DND-41 (cell line): ENCODE measurements at regions not wholly inside any gene's neighbourhood (a gene's known extent, or its start where the extent isn't known, plus 50 kb on each side); places are given as distances from the start of the nearest gene placed in this dataset.

Experiments used
- ATAC-seq: fragments of 200-7000 bp; cut with Tn5 transposase; 3 replicates; pipeline ENCODE4 v1.9.1; 2021; ENCODE audit warnings: low read depth; ENCODE audit not compliant: insufficient read depth
- DNase-seq: peaks from one replicate; pipeline ENCODE4 v3.0.0-alpha.2; 2020
- H2AFZ ChIP-seq: 2 replicates; pipeline ENCODE4 v1.6.0; 2012; ENCODE audit warnings: low read depth, low read length
- H3K27ac ChIP-seq: 2 replicates; pipeline ENCODE4 v1.5.1; 2012; ENCODE audit warnings: low read length, inconsistent platforms
- H3K27me3 ChIP-seq: fragments of 200-600 bp; sonication (generic); 2 replicates; pipeline ENCODE4 v1.6.0; 2012; ENCODE audit warnings: low read length, mild to moderate bottlenecking, inconsistent platforms; ENCODE audit not compliant: insufficient read depth, poor library complexity
- H3K36me3 ChIP-seq: 2 replicates; pipeline ENCODE4 v1.5.1; 2012; ENCODE audit warnings: low read length, inconsistent platforms; ENCODE audit not compliant: insufficient read depth
- H3K4me1 ChIP-seq: 2 replicates; pipeline ENCODE4 v1.5.1; 2012; ENCODE audit warnings: mild to moderate bottlenecking, low read length; ENCODE audit not compliant: insufficient read depth
- H3K4me2 ChIP-seq: 2 replicates; pipeline ENCODE4 v1.6.0; 2012; ENCODE audit warnings: mild to moderate bottlenecking, moderate library complexity, low read length, inconsistent platforms; ENCODE audit not compliant: insufficient read depth
- H3K4me3 ChIP-seq, 2 experiments: fragments of 200-600 bp in 1 of 2; shearing (Covaris generic) in 1 of 2; 2 replicates each; pipeline ENCODE4 v1.5.1; 2012 to 2016; ENCODE audit warnings: inconsistent platforms in 2 of 2, low read length in 2 of 2, mild to moderate bottlenecking in 2 of 2, low read depth in 1 of 2, moderate library complexity in 1 of 2
- H3K79me2 ChIP-seq: 2 replicates; pipeline ENCODE4 v1.6.0; 2012; ENCODE audit warnings: low read length, inconsistent platforms; ENCODE audit not compliant: insufficient read depth
- H3K9ac ChIP-seq: 2 replicates; pipeline ENCODE4 v1.6.0; 2012; ENCODE audit warnings: low read depth, mild to moderate bottlenecking, inconsistent platforms, low read length, moderate library complexity
- H3K9me3 ChIP-seq: 2 replicates; pipeline ENCODE4 v1.5.1; 2012; ENCODE audit warnings: low read length, moderate library complexity, mild to moderate bottlenecking, inconsistent platforms; ENCODE audit not compliant: insufficient read depth, severe bottlenecking
- H4K20me1 ChIP-seq: 2 replicates; pipeline ENCODE4 v1.6.0; 2012; ENCODE audit warnings: low read length; ENCODE audit not compliant: insufficient read depth
- CTCF ChIP-seq: IDR thresholded peaks from 2 replicates; pipeline ENCODE4 v1.5.1; 2012; ENCODE audit warnings: borderline replicate concordance, low read length, moderate library complexity, mild to moderate bottlenecking; ENCODE audit not compliant: poor library complexity, severe bottlenecking; ENCODE audit errors: extremely low read depth
- EZH2 ChIP-seq: IDR thresholded peaks from 3 replicates; pipeline ENCODE4 v1.6.1; 2012; ENCODE audit warnings: borderline replicate concordance, low read depth, mild to moderate bottlenecking, moderate library complexity, low read length, inconsistent platforms; ENCODE audit not compliant: severe bottlenecking

GRCh38 chr2:180184506-180184905 lies 177.4 kb upstream of the CWC22 start:
- no peaks in the 10 kb centered on the region for H4K20me1 ChIP-seq
- H3K4me2 ChIP-seq, result no peak overlapping the region
- TF ChIP-seq CTCF (no peak), EZH2 (no peak)
- H3K36me3 ChIP-seq, result no peaks in the 10 kb centered on the region
- no peak overlapping the region for H2AFZ ChIP-seq
- no peak overlapping the region for H3K4me3 ChIP-seq
- no peak overlapping the region for H3K9ac ChIP-seq
- H3K27me3 ChIP-seq, result no peaks in the 10 kb centered on the region
- ATAC-seq (no peak), DNase-seq (no peak)
- H3K9me3 ChIP-seq, result no peaks in the 10 kb centered on the region
- H3K79me2 ChIP-seq, result no peaks in the 10 kb centered on the region
- no peak overlapping the region for H3K27ac ChIP-seq
- no peaks in the 10 kb centered on the region for H3K4me1 ChIP-seq

GRCh38 chr2:180180511-180180910 lies 173.4 kb upstream of the CWC22 start:
- H3K4me3 ChIP-seq, result no peak overlapping the region
- H3K27me3 ChIP-seq, result no peaks in the 10 kb centered on the region
- TF ChIP-seq CTCF, result no peak
- no peak for TF ChIP-seq EZH2
- H3K27ac ChIP-seq, result no peak overlapping the region
- no peaks in the 10 kb centered on the region for H3K79me2 ChIP-seq
- H3K4me2 ChIP-seq, result no peak overlapping the region
- no peak overlapping the region for H2AFZ ChIP-seq
- no peaks in the 10 kb centered on the region for H3K9me3 ChIP-seq
- H3K36me3 ChIP-seq, result no peaks in the 10 kb centered on the region
- no peaks in the 10 kb centered on the region for H4K20me1 ChIP-seq
- DNase-seq (no peak), ATAC-seq (no peak)
- H3K9ac ChIP-seq, result no peak overlapping the region
- H3K4me1 ChIP-seq, result no peaks in the 10 kb centered on the region

GRCh38 chr2:180177534-180177933 lies 170.4 kb upstream of the CWC22 start:
- no peak for ATAC-seq
- Histone ChIP-seq H3K4me3 (no peak overlapping the region), H3K27ac (no peak overlapping the region), H3K9ac (no peak overlapping the region), H3K79me2 (no peaks in the 10 kb centered on the region), H3K36me3 (no peaks in the 10 kb centered on the region), H3K4me2 (no peak overlapping the region), H2AFZ (no peak overlapping the region), H3K4me1 (no peaks in the 10 kb centered on the region), H3K9me3 (no peaks in the 10 kb centered on the region), H3K27me3 (no peaks in the 10 kb centered on the region), H4K20me1 (no peaks in the 10 kb centered on the region)
- DNase-seq, result no peak
- TF ChIP-seq CTCF (no peak), EZH2 (no peak)

GRCh38 chr2:180175736-180176135 lies 168.6 kb upstream of the CWC22 start:
- no peaks in the 10 kb centered on the region for H3K9me3 ChIP-seq
- no peaks in the 10 kb centered on the region for H3K27me3 ChIP-seq
- H3K4me3 ChIP-seq, result no peak overlapping the region
- H4K20me1 ChIP-seq, result no peaks in the 10 kb centered on the region
- no peak for TF ChIP-seq CTCF
- no peak for TF ChIP-seq EZH2
- ATAC-seq (no peak), DNase-seq (no peak)
- no peaks in the 10 kb centered on the region for H3K4me1 ChIP-seq
- no peak overlapping the region for H2AFZ ChIP-seq
- H3K36me3 ChIP-seq, result no peaks in the 10 kb centered on the region
- H3K9ac ChIP-seq, result no peak overlapping the region
- no peaks in the 10 kb centered on the region for H3K79me2 ChIP-seq
- H3K4me2 ChIP-seq, result no peak overlapping the region
- H3K27ac ChIP-seq, result no peak overlapping the region
